ENCODE measurements at regions not wholly inside any gene's neighbourhood (a gene's known extent, or its start where the extent isn't known, plus 50 kb on each side); places are given as distances from the start of the nearest gene placed in this dataset.

- no peak for TF ChIP-seq CTCF (IDR thresholded peaks at IDR 0.05; ENCODE audit: insufficient read depth, low read length, poor library complexity, severe bottlenecking)
- no peaks in the 10 kb centered on the region for H3K36me3 ChIP-seq (ENCODE audit: control insufficient read depth, insufficient read depth, low read length)
- DNase-seq (ENCODE audit: low read depth) = no peak
- H3K27me3 ChIP-seq (ENCODE audit: control insufficient read depth, insufficient read depth, low read length) = no peaks in the 10 kb centered on the region
- H3K4me3 ChIP-seq (ENCODE audit: low read depth, low read length) = no peak overlapping the region
Observed at GRCh38 chr2:133736674-133737073, 168.4 kb upstream of the NCKAP5 start.

- TF ChIP-seq CTCF (IDR thresholded peaks at IDR 0.05; ENCODE audit: insufficient read depth, low read length, poor library complexity, severe bottlenecking) = no peak
- Histone ChIP-seq H3K27me3 (ENCODE audit: control insufficient read depth, insufficient read depth, low read length) (no peaks in the 10 kb centered on the region), H3K4me3 (ENCODE audit: low read depth, low read length) (no peak overlapping the region), H3K36me3 (ENCODE audit: control insufficient read depth, insufficient read depth, low read length) (no peaks in the 10 kb centered on the region)
- no peak for DNase-seq (ENCODE audit: low read depth)
Observed at GRCh38 chr2:133737242-133737993, 169.2 kb upstream of the NCKAP5 start.

GRCh38 chr2:133739039-133739438 is 170.8 kb upstream of the NCKAP5 start:
- H3K4me3 ChIP-seq (ENCODE audit: low read depth, low read length) = no peak overlapping the region
- no peaks in the 10 kb centered on the region for H3K36me3 ChIP-seq (ENCODE audit: control insufficient read depth, insufficient read depth, low read length)
- TF ChIP-seq CTCF (IDR thresholded peaks at IDR 0.05; ENCODE audit: insufficient read depth, low read length, poor library complexity, severe bottlenecking) = no peak
- no peak for DNase-seq (ENCODE audit: low read depth)
- H3K27me3 ChIP-seq (ENCODE audit: control insufficient read depth, insufficient read depth, low read length) = no peaks in the 10 kb centered on the region

GRCh38 chr2:133740500-133740899 is 172.2 kb upstream of the NCKAP5 start:
- TF ChIP-seq CTCF (IDR thresholded peaks at IDR 0.05; ENCODE audit: insufficient read depth, low read length, poor library complexity, severe bottlenecking) = no peak
- Histone ChIP-seq H3K27me3 (ENCODE audit: control insufficient read depth, insufficient read depth, low read length) (no peaks in the 10 kb centered on the region), H3K4me3 (ENCODE audit: low read depth, low read length) (no peak overlapping the region), H3K36me3 (ENCODE audit: control insufficient read depth, insufficient read depth, low read length) (no peaks in the 10 kb centered on the region)
- no peak for DNase-seq (ENCODE audit: low read depth)

- DNase-seq (ENCODE audit: low read depth) = no peak
- Histone ChIP-seq H3K36me3 (ENCODE audit: control insufficient read depth, insufficient read depth, low read length) (no peaks in the 10 kb centered on the region), H3K4me3 (ENCODE audit: low read depth, low read length) (no peak overlapping the region), H3K27me3 (ENCODE audit: control insufficient read depth, insufficient read depth, low read length) (no peaks in the 10 kb centered on the region)
- TF ChIP-seq CTCF (IDR thresholded peaks at IDR 0.05; ENCODE audit: insufficient read depth, low read length, poor library complexity, severe bottlenecking) = no peak
Observed at GRCh38 chr2:133748007-133748700, 179.9 kb upstream of the NCKAP5 start.

Measured in kidney epithelial cell (primary cell).